IPS-18a (cell line): ENCODE measurements at regions not wholly inside any gene's neighbourhood (a gene's known extent, or its start where the extent isn't known, plus 50 kb on each side); places are given as distances from the start of the nearest gene placed in this dataset.
"Not testable (repeated sequence)": the region's sequence is repeated elsewhere in the genome, so short reads cannot be mapped to it uniquely, and the experiment has no call there.

Experiments used
- H3K27ac ChIP-seq: one replicate; pipeline ENCODE4 v1.5.1; 2013; ENCODE audit warnings: low read length
- H3K27me3 ChIP-seq: one replicate; pipeline ENCODE4 v1.6.1; 2013; ENCODE audit warnings: mild to moderate bottlenecking, low read length; ENCODE audit not compliant: control insufficient read depth, insufficient read depth
- H3K36me3 ChIP-seq: one replicate; pipeline ENCODE4 v1.6.1; 2013; ENCODE audit warnings: low read depth, low read length; ENCODE audit not compliant: control insufficient read depth
- H3K4me1 ChIP-seq: one replicate; pipeline ENCODE4 v1.6.1; 2013; ENCODE audit warnings: low read depth, low read length; ENCODE audit not compliant: control insufficient read depth
- H3K4me3 ChIP-seq: one replicate; pipeline ENCODE4 v1.5.1; 2013; ENCODE audit warnings: low read length
- H3K9ac ChIP-seq: one replicate; pipeline ENCODE4 v1.6.1; 2013; ENCODE audit warnings: mild to moderate bottlenecking, low read length, moderate library complexity
- H3K9me3 ChIP-seq: one replicate; pipeline ENCODE4 v1.6.1; 2013; ENCODE audit warnings: low read depth, low read length; ENCODE audit not compliant: control insufficient read depth

GRCh38 chr5:91937121-91937520 is 554.0 kb upstream of the ARRDC3 start:
- Histone ChIP-seq H3K9ac (no peak overlapping the region), H3K36me3 (no peaks in the 10 kb centered on the region), H3K27ac (no peak overlapping the region), H3K4me1 (peaks cover 14% of the 10 kb centered on the region), H3K4me3 (no peak overlapping the region), H3K9me3 (no peaks in the 10 kb centered on the region), H3K27me3 (no peaks in the 10 kb centered on the region)

- Histone ChIP-seq H3K36me3 (no peaks in the 10 kb centered on the region), H3K4me1 (no peaks in the 10 kb centered on the region), H3K4me3 (no peak overlapping the region), H3K27ac (no peak overlapping the region), H3K27me3 (no peaks in the 10 kb centered on the region), H3K9ac (no peak overlapping the region), H3K9me3 (no peaks in the 10 kb centered on the region)
Observed at GRCh38 chr5:91929522-91929817, 546.4 kb upstream of the ARRDC3 start.

DNA sequence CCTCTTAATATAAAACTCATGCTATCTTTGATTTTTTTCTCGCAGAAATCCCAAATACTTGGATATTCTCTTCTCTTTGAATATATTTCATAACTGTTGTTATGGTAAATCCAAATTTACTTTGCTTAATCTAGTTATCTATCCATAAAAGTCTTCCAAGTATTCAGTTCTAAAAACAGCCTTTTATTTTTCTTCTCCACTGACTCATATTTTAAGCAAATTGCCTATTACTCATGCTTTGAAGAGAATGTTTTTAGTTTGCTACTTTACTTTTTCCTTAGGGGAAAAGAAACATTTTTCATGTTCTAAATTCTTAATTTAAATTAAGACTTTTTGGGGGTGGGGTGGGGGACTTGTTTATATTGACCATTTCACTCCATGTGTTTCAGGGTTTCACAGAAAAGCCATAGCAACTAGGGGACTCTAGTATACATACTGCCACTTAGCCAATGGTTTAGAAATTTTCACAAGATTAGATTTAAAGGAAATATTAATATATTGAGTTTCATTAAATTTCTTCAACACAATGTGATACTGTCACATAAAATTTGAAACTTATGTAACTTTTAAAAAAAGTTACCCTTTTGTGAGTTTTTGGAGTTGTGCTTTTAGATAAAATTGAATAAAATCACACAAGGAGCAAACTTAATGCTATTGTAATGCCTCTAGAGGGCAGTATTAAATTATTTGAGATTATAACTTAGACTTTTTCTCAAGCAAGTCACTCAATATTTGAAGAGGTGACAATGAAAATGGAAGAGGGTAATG is 545.8 kb upstream of the ARRDC3 start:
- H3K36me3 ChIP-seq, result no peaks in the 10 kb centered on the region
- H3K9me3 ChIP-seq, result no peaks in the 10 kb centered on the region
- H3K9ac ChIP-seq, result no peak overlapping the region
- no peak overlapping the region for H3K4me3 ChIP-seq
- H3K4me1 ChIP-seq, result no peaks in the 10 kb centered on the region
- H3K27ac ChIP-seq, result no peak overlapping the region
- H3K27me3 ChIP-seq, result no peaks in the 10 kb centered on the region

DNA sequence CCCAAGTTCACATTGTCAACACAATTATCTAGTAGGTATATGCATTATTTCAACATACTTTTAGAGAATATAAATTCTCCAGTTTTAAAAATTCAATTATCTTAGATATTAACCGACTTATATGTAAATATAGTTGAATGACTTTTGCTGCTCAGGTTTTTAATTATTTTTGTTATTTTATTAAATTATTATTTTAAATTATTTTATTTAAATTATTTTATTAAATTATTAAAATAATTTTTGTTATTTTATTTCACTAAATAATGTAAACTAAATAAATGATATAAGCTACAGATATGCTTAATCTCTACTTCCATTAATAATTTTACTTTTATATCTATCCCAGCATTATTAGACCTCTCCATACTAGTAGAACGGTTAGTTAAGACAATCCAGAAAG is 544.3 kb upstream of the ARRDC3 start:
- Histone ChIP-seq H3K4me1 (no peaks in the 10 kb centered on the region), H3K9ac (no peak overlapping the region), H3K27ac (no peak overlapping the region), H3K4me3 (no peak overlapping the region), H3K9me3 (no peaks in the 10 kb centered on the region), H3K36me3 (no peaks in the 10 kb centered on the region), H3K27me3 (no peaks in the 10 kb centered on the region)

DNA sequence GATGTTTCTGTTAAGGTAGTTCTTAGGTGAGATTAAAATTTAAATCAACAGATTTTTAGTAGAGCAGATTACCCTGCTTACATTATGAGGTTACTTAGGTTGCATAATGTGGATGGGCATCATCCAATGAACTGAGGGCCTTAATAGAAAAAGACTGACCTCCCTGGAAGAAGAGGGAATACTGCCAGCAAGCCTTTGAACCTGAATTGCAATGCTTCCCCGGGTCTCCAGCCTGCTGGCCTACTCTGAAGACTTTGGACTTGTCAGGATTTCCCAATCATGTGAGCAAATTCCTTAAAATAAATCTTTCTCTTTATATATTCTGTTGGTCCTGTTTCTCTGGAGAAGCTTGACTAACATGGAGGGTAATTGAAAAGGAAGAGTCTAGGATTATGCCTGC is 542.1 kb upstream of the ARRDC3 start:
- no peaks in the 10 kb centered on the region for H3K27me3 ChIP-seq
- no peak overlapping the region for H3K27ac ChIP-seq
- no peak overlapping the region for H3K9ac ChIP-seq
- no peaks in the 10 kb centered on the region for H3K4me1 ChIP-seq
- no peaks in the 10 kb centered on the region for H3K9me3 ChIP-seq
- no peaks in the 10 kb centered on the region for H3K36me3 ChIP-seq
- no peak overlapping the region for H3K4me3 ChIP-seq

GRCh38 chr5:91917037-91917814 is 534.1 kb upstream of the ARRDC3 start:
- not testable (repeated sequence) for H3K27me3 ChIP-seq, H3K4me3 ChIP-seq, H3K27ac ChIP-seq, H3K4me1 ChIP-seq, H3K9ac ChIP-seq, H3K36me3 ChIP-seq, H3K9me3 ChIP-seq

DNA sequence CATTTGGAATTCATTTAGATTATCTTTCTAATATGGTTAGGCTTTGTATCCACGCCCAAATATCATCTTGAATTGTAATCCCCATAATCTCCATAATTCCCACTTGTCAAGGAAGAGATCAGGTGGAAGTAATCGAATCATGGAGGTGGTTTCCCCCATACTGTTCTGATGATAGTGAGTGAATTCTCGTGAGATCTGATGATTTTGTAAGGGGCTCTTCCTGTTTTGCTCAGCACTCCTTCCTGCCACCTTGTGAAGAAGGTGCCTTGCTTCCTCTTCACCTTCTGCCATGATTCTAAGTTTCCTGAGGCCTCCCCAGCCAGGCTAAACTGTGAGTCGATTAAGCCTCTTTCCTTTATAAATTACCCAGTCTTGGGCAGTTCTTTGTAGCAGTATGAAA is 527.5 kb upstream of the ARRDC3 start:
- Histone ChIP-seq H3K9me3 (no peaks in the 10 kb centered on the region), H3K27me3 (no peaks in the 10 kb centered on the region), H3K4me1 (no peaks in the 10 kb centered on the region), H3K9ac (no peak overlapping the region), H3K4me3 (no peak overlapping the region), H3K27ac (no peak overlapping the region), H3K36me3 (no peaks in the 10 kb centered on the region)

DNA sequence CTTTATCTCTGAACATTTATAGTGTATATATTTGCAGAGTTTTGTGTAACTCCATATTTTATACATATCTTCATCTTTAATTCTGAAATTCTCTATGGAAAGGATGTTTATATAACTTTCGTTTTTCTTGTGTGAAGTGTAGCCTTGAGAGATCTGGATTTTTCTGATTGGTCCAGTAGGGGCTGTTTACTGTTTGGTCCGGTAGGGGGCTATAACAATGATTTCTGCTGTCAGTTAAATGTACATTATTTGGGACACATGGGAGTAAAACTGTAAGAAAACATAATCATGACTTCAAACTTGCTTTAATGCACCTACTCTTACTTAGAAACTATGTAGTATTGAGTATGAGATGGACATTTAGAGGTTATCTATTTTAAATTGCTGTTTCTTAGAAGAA is 527.1 kb upstream of the ARRDC3 start:
- Histone ChIP-seq H3K4me1 (no peaks in the 10 kb centered on the region), H3K27me3 (no peaks in the 10 kb centered on the region), H3K27ac (no peak overlapping the region), H3K36me3 (no peaks in the 10 kb centered on the region), H3K4me3 (no peak overlapping the region), H3K9me3 (no peaks in the 10 kb centered on the region), H3K9ac (no peak overlapping the region)

DNA sequence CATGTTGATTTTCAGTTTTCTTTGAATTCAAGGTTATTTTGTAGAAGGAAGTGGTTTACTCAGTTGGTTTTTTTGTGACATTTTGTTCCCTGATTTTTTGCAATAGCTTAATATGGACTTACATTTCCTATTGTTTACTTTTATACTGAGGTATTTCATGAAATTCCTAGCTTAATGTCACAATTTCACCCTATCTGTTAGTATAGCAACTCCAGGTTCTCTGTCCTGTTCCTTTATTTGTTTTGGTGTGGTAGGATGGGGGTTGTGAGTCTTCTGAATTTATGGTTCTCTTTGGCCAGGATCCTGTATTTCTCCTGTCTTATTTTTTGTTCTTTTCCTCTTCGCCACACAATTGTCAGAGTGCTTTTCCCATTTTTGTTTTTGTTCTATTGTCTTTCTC is 523.4 kb upstream of the ARRDC3 start:
- Histone ChIP-seq H3K9me3 (no peaks in the 10 kb centered on the region), H3K9ac (no peak overlapping the region), H3K4me3 (no peak overlapping the region), H3K4me1 (no peaks in the 10 kb centered on the region), H3K27ac (no peak overlapping the region), H3K36me3 (no peaks in the 10 kb centered on the region), H3K27me3 (no peaks in the 10 kb centered on the region)

- no peak overlapping the region for H3K4me3 ChIP-seq
- no peaks in the 10 kb centered on the region for H3K36me3 ChIP-seq
- H3K4me1 ChIP-seq, result no peaks in the 10 kb centered on the region
- H3K27ac ChIP-seq, result no peak overlapping the region
- H3K9me3 ChIP-seq, result no peaks in the 10 kb centered on the region
- H3K9ac ChIP-seq, result no peak overlapping the region
- no peaks in the 10 kb centered on the region for H3K27me3 ChIP-seq
Observed at GRCh38 chr5:91906027-91906426, 522.9 kb upstream of the ARRDC3 start.

DNA sequence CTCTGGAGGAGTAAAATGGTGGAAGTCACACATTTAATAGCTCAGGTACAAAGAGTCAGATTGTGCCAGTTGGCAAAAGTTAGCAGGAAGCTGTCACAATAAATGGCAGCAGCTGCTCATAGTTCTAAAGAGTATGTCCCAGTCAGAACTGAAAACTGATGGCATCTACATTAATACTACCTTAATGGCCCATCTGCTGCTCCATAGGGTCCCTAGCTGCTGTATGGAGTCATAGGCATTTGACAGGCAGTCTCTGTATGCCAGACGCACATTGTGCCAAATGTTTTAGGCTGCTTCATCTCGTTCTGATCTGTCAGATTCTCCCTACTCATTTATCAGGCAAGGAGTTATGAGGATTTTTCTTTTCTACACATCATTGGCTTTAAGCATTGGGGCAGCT is 515.8 kb upstream of the ARRDC3 start:
- Histone ChIP-seq H3K4me1 (no peaks in the 10 kb centered on the region), H3K9me3 (no peaks in the 10 kb centered on the region), H3K4me3 (no peak overlapping the region), H3K27me3 (no peaks in the 10 kb centered on the region), H3K36me3 (no peaks in the 10 kb centered on the region), H3K27ac (no peak overlapping the region), H3K9ac (no peak overlapping the region)

- no peaks in the 10 kb centered on the region for H3K36me3 ChIP-seq
- H3K4me3 ChIP-seq, result no peak overlapping the region
- no peaks in the 10 kb centered on the region for H3K4me1 ChIP-seq
- H3K27me3 ChIP-seq, result no peaks in the 10 kb centered on the region
- H3K9me3 ChIP-seq, result no peaks in the 10 kb centered on the region
- no peak overlapping the region for H3K9ac ChIP-seq
- no peak overlapping the region for H3K27ac ChIP-seq
Observed at GRCh38 chr5:91898019-91898418, 514.9 kb upstream of the ARRDC3 start.
